Neural progenitor cell (in vitro differentiated cells): ENCODE measurements at regions not wholly inside any gene's neighbourhood (a gene's known extent, or its start where the extent isn't known, plus 50 kb on each side); places are given as distances from the start of the nearest gene placed in this dataset.

Experiments
- EZH2phosphoT487 ChIP-seq: fragments of 200-600 bp; sonication (generic); IDR thresholded peaks from 2 replicates; pipeline ENCODE4 v1.6.1; 2017; ENCODE audit warnings: antibody characterized with exemption
- TF ChIP-seq, protein P1 (sequence below): fragments of 200-600 bp; sonication (generic); IDR thresholded peaks from 2 replicates; pipeline ENCODE4 v1.5.1; 2017; ENCODE audit warnings: antibody characterized with exemption, mild to moderate bottlenecking

DNA sequence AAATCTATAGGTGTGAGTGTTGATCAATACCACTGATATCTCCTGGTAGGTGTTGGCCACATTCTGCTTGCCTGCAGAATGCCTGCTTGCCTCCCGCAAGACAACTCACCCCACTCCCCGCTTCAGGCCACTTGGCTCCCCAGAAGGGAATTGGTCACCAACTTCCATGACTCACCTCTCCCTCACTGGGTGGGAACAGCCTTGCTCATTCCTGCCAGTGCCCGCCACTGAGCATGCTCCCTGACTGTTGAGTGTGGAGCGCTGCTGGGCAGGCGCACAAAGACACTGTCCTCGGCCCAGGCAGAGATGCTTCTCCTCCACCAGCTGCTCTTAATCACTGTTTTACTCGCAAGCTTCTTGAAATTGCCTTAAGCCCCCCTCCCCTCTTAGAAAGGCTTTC lies 57.3 kb upstream of the PPP2R3A start:
- TF ChIP-seq, protein P1, sequence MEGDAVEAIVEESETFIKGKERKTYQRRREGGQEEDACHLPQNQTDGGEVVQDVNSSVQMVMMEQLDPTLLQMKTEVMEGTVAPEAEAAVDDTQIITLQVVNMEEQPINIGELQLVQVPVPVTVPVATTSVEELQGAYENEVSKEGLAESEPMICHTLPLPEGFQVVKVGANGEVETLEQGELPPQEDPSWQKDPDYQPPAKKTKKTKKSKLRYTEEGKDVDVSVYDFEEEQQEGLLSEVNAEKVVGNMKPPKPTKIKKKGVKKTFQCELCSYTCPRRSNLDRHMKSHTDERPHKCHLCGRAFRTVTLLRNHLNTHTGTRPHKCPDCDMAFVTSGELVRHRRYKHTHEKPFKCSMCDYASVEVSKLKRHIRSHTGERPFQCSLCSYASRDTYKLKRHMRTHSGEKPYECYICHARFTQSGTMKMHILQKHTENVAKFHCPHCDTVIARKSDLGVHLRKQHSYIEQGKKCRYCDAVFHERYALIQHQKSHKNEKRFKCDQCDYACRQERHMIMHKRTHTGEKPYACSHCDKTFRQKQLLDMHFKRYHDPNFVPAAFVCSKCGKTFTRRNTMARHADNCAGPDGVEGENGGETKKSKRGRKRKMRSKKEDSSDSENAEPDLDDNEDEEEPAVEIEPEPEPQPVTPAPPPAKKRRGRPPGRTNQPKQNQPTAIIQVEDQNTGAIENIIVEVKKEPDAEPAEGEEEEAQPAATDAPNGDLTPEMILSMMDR = no peak
- no peak for TF ChIP-seq EZH2phosphoT487
